ENCODE measurements at regions not wholly inside any gene's neighbourhood (a gene's known extent, or its start where the extent isn't known, plus 50 kb on each side); places are given as distances from the start of the nearest gene placed in this dataset.

GRCh38 chr2:49840428-49840975 is 686.2 kb upstream of the FSHR start:
- H3K27me3 Mint-ChIP-seq (ENCODE audit: unreplicated experiment) = no peaks in the 10 kb centered on the region
- no peaks in the 10 kb centered on the region for H3K9me3 Mint-ChIP-seq (ENCODE audit: unreplicated experiment)
- H3K36me3 Mint-ChIP-seq (ENCODE audit: unreplicated experiment) = no peaks in the 10 kb centered on the region
- no peak for DNase-seq
- no peaks in the 10 kb centered on the region for H3K4me1 Mint-ChIP-seq (ENCODE audit: low read depth, unreplicated experiment)
- H3K4me3 Mint-ChIP-seq (ENCODE audit: unreplicated experiment) = no peak overlapping the region
- H3K27ac Mint-ChIP-seq (ENCODE audit: unreplicated experiment) = no peak overlapping the region
- no peak for TF ChIP-seq CTCF (IDR thresholded peaks at IDR 0.05; ENCODE audit: partially characterized antibody, unreplicated experiment)

GRCh38 chr2:49839818-49840217 is 685.5 kb upstream of the FSHR start:
- Mint-ChIP-seq H3K36me3 (ENCODE audit: unreplicated experiment) (no peaks in the 10 kb centered on the region), H3K4me3 (ENCODE audit: unreplicated experiment) (no peak overlapping the region), H3K4me1 (ENCODE audit: low read depth, unreplicated experiment) (no peaks in the 10 kb centered on the region), H3K27me3 (ENCODE audit: unreplicated experiment) (no peaks in the 10 kb centered on the region), H3K9me3 (ENCODE audit: unreplicated experiment) (no peaks in the 10 kb centered on the region), H3K27ac (ENCODE audit: unreplicated experiment) (no peak overlapping the region)
- TF ChIP-seq CTCF (IDR thresholded peaks at IDR 0.05; ENCODE audit: partially characterized antibody, unreplicated experiment) = no peak
- DNase-seq = no peak

- Mint-ChIP-seq H3K4me1 (ENCODE audit: low read depth, unreplicated experiment) (no peaks in the 10 kb centered on the region), H3K4me3 (ENCODE audit: unreplicated experiment) (no peak overlapping the region), H3K9me3 (ENCODE audit: unreplicated experiment) (no peaks in the 10 kb centered on the region), H3K27me3 (ENCODE audit: unreplicated experiment) (no peaks in the 10 kb centered on the region), H3K27ac (ENCODE audit: unreplicated experiment) (no peak overlapping the region), H3K36me3 (ENCODE audit: unreplicated experiment) (no peaks in the 10 kb centered on the region)
- DNase-seq = no peak
- TF ChIP-seq CTCF (IDR thresholded peaks at IDR 0.05; ENCODE audit: partially characterized antibody, unreplicated experiment) = no peak
These were observed 683.4 kb upstream of the FSHR start for GRCh38 chr2:49837561-49838293.

- Mint-ChIP-seq H3K9me3 (ENCODE audit: unreplicated experiment) (no peaks in the 10 kb centered on the region), H3K27me3 (ENCODE audit: unreplicated experiment) (no peaks in the 10 kb centered on the region), H3K4me3 (ENCODE audit: unreplicated experiment) (no peak overlapping the region), H3K36me3 (ENCODE audit: unreplicated experiment) (no peaks in the 10 kb centered on the region), H3K4me1 (ENCODE audit: low read depth, unreplicated experiment) (no peaks in the 10 kb centered on the region), H3K27ac (ENCODE audit: unreplicated experiment) (no peak overlapping the region)
- TF ChIP-seq CTCF (IDR thresholded peaks at IDR 0.05; ENCODE audit: partially characterized antibody, unreplicated experiment) = no peak
- DNase-seq = no peak
These were observed 681.7 kb upstream of the FSHR start for GRCh38 chr2:49836017-49836416.

- no peak overlapping the region for H3K27ac Mint-ChIP-seq (ENCODE audit: unreplicated experiment)
- no peak for TF ChIP-seq CTCF (IDR thresholded peaks at IDR 0.05; ENCODE audit: partially characterized antibody, unreplicated experiment)
- H3K4me3 Mint-ChIP-seq (ENCODE audit: unreplicated experiment) = no peak overlapping the region
- no peaks in the 10 kb centered on the region for H3K36me3 Mint-ChIP-seq (ENCODE audit: unreplicated experiment)
- no peaks in the 10 kb centered on the region for H3K9me3 Mint-ChIP-seq (ENCODE audit: unreplicated experiment)
- DNase-seq = no peak
- H3K27me3 Mint-ChIP-seq (ENCODE audit: unreplicated experiment) = no peaks in the 10 kb centered on the region
- H3K4me1 Mint-ChIP-seq (ENCODE audit: low read depth, unreplicated experiment) = no peaks in the 10 kb centered on the region
These were observed 680.1 kb upstream of the FSHR start for GRCh38 chr2:49834433-49834832.

Data from glutamatergic neuron (in vitro differentiated cells).